GM21737 (cell line): ENCODE measurements at regions not wholly inside any gene's neighbourhood (a gene's known extent, or its start where the extent isn't known, plus 50 kb on each side); places are given as distances from the start of the nearest gene placed in this dataset.
"Not testable (repeated sequence)": the region's sequence is repeated elsewhere in the genome, so short reads cannot be mapped to it uniquely, and the experiment has no call there.

Experiments used
- ATAC-seq: cut with Tn5 transposase; IDR thresholded peaks from one replicate; pipeline ENCODE4 v1.9.1; 2021; ENCODE audit warnings: mild to moderate bottlenecking, moderate library complexity; ENCODE audit not compliant: unreplicated experiment

- ATAC-seq: no peak
Measured at GRCh38 chr11:130979386-130979972, 63.2 kb upstream of the SNX19 start.

- ATAC-seq: no peak
Measured at GRCh38 chr11:130980071-130980862, 64.0 kb upstream of the SNX19 start.

- not testable (repeated sequence) for ATAC-seq
Measured at GRCh38 chr11:130984241-130984640, 68.0 kb upstream of the SNX19 start.

- ATAC-seq: no peak
Measured at GRCh38 chr11:130992788-130993187, 76.5 kb upstream of the SNX19 start.

GRCh38 chr11:130994043-130994442, 77.8 kb upstream of the SNX19 start:
- ATAC-seq: no peak

GRCh38 chr11:130995266-130995665, 79.0 kb upstream of the SNX19 start:
- no peak for ATAC-seq

GRCh38 chr11:130997278-130997677, 81.0 kb upstream of the SNX19 start:
- no peak for ATAC-seq

GRCh38 chr11:130999086-130999485, 82.8 kb upstream of the SNX19 start:
- no peak for ATAC-seq

GRCh38 chr11:130999992-131000770, 83.9 kb upstream of the SNX19 start:
- ATAC-seq: no peak

- ATAC-seq: no peak
Measured at GRCh38 chr11:131002145-131002544, 85.9 kb upstream of the SNX19 start.

- no peak for ATAC-seq
Measured at GRCh38 chr11:131005829-131006228, 89.5 kb upstream of the SNX19 start.

GRCh38 chr11:131025020-131025419, 108.7 kb upstream of the SNX19 start:
- ATAC-seq: no peak

- no peak for ATAC-seq
Measured at GRCh38 chr11:131025421-131026125, 109.3 kb upstream of the SNX19 start.

GRCh38 chr11:131027491-131027890, 111.2 kb upstream of the SNX19 start:
- no peak for ATAC-seq

- no peak for ATAC-seq
Measured at GRCh38 chr11:131033151-131033651, 116.9 kb upstream of the SNX19 start.

- ATAC-seq: no peak
Measured at GRCh38 chr11:131036514-131036913, 120.2 kb upstream of the SNX19 start.

GRCh38 chr11:131037873-131038272, 121.6 kb upstream of the SNX19 start:
- ATAC-seq: no peak

- ATAC-seq: no peak
Measured at GRCh38 chr11:131038597-131038996, 122.3 kb upstream of the SNX19 start.

GRCh38 chr11:131041331-131042040, 125.2 kb upstream of the SNX19 start:
- no peak for ATAC-seq

- no peak for ATAC-seq
Measured at GRCh38 chr11:131042041-131042390, 125.7 kb upstream of the SNX19 start.
